ENCODE measurements at regions not wholly inside any gene's neighbourhood (a gene's known extent, or its start where the extent isn't known, plus 50 kb on each side); places are given as distances from the start of the nearest gene placed in this dataset.

DNA sequence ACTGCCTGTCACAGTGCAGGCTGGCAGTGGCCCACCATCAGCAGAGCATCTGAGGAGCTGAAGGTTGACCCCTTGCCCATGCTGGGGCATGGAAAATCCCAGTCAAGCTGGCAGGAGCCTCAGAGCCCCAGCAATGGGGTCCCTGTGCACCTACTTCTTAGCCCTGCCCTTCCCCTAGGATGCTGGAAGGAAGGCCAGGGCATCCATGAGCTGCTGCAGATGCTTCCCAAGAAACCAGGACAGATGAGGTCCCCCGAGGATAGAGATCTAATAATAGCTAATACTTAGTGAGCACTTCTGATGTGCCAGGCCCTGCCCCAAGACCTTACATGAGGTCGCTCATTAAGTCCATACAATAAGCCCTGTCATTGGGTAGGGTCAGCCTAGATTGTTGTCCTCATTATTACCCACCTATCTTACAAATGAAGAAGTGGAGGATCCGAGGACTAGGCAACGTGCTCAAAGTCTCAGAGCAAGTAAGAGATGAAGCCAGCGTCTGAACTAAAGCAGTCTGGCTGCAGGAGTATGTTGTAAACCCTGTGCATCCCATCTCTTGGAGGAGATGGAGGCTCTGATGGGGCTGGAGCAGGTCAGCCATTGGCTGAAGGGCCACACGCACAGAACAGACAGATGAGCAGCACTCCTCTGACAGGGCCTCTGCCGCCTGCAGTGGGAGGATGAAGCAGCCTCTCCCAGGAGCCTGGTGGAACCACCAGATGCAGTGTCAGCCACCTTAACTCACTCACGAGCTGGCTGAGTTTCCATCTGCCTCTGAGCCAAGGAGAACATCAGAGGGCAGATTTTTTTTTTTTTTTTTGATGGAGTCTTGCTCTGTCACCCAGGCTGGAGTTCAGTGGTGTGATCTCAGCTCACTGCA, 175.4 kb downstream of the WSCD1 start:
- TF ChIP-seq, protein P1, sequence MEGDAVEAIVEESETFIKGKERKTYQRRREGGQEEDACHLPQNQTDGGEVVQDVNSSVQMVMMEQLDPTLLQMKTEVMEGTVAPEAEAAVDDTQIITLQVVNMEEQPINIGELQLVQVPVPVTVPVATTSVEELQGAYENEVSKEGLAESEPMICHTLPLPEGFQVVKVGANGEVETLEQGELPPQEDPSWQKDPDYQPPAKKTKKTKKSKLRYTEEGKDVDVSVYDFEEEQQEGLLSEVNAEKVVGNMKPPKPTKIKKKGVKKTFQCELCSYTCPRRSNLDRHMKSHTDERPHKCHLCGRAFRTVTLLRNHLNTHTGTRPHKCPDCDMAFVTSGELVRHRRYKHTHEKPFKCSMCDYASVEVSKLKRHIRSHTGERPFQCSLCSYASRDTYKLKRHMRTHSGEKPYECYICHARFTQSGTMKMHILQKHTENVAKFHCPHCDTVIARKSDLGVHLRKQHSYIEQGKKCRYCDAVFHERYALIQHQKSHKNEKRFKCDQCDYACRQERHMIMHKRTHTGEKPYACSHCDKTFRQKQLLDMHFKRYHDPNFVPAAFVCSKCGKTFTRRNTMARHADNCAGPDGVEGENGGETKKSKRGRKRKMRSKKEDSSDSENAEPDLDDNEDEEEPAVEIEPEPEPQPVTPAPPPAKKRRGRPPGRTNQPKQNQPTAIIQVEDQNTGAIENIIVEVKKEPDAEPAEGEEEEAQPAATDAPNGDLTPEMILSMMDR (conservative IDR thresholded peaks at IDR 0.05; ENCODE audit: low read depth, low read length): no peak
- TF ChIP-seq CEBPB (IDR thresholded peaks at IDR 0.05; ENCODE audit: low read depth, low read length) (no peak), NFE2L2 (IDR thresholded peaks at IDR 0.05; ENCODE audit: low read depth, low read length) (no peak), POLR2A (IDR thresholded peaks at IDR 0.05; ENCODE audit: low read depth, low read length) (no peak), FOS (IDR thresholded peaks at IDR 0.05; ENCODE audit: low read depth, low read length) (no peak), SMC3 (IDR thresholded peaks at IDR 0.05; ENCODE audit: low read depth, low read length) (no peak), BHLHE40 (IDR thresholded peaks at IDR 0.05; ENCODE audit: low read depth, low read length) (no peak), RFX5 (IDR thresholded peaks at IDR 0.05; ENCODE audit: low read depth, low read length) (no peak), MXI1 (IDR thresholded peaks at IDR 0.05; ENCODE audit: borderline replicate concordance, low read depth, low read length) (no peak), CHD1 (IDR thresholded peaks at IDR 0.05; ENCODE audit: low read depth, low read length) (no peak), RCOR1 (IDR thresholded peaks at IDR 0.05; ENCODE audit: insufficient replicate concordance, low read length) (no peak), RAD21 (IDR thresholded peaks at IDR 0.05; ENCODE audit: low read length) (no peak)
- TF ChIP-seq, protein P2, sequence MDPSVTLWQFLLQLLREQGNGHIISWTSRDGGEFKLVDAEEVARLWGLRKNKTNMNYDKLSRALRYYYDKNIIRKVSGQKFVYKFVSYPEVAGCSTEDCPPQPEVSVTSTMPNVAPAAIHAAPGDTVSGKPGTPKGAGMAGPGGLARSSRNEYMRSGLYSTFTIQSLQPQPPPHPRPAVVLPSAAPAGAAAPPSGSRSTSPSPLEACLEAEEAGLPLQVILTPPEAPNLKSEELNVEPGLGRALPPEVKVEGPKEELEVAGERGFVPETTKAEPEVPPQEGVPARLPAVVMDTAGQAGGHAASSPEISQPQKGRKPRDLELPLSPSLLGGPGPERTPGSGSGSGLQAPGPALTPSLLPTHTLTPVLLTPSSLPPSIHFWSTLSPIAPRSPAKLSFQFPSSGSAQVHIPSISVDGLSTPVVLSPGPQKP (IDR thresholded peaks at IDR 0.05; ENCODE audit: borderline replicate concordance, low read depth, low read length): no peak
- TF ChIP-seq, protein P3, sequence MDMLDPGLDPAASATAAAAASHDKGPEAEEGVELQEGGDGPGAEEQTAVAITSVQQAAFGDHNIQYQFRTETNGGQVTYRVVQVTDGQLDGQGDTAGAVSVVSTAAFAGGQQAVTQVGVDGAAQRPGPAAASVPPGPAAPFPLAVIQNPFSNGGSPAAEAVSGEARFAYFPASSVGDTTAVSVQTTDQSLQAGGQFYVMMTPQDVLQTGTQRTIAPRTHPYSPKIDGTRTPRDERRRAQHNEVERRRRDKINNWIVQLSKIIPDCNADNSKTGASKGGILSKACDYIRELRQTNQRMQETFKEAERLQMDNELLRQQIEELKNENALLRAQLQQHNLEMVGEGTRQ (IDR thresholded peaks at IDR 0.05; ENCODE audit: low read depth, low read length): no peak

Data from IMR-90 (cell line).